Ammon's horn (tissue), 1 donor: ENCODE measurements at regions not wholly inside any gene's neighbourhood (a gene's known extent, or its start where the extent isn't known, plus 50 kb on each side); places are given as distances from the start of the nearest gene placed in this dataset.
"Not testable (repeated sequence)": the region's sequence is repeated elsewhere in the genome, so short reads cannot be mapped to it uniquely, and the experiment has no call there.

Experiments
- DNase-seq: peaks from one replicate; pipeline ENCODE4 v3.0.0-alpha.2; 2016; ENCODE audit warnings: low spot score

DNA sequence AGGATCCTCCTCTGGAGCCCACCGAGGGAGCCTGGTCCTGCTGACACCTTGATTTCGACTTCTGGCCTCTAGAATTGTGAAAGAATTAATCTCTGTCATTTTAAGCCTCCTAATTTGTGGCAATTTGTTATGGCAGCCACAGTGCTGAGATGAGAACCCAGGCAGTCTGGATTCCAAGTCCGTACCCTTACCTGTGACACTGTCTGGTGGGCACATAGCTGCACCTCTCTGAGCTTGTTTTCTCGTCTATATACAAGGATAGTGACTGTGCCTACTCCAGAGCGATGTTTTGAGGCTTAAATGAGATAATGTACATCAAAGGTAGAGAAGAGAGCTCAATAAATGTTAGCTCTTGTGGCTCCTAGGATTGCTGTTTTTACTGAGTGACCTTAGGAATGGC lies 128.4 kb upstream of the MPHOSPH6 start:
- no peak for DNase-seq

DNA sequence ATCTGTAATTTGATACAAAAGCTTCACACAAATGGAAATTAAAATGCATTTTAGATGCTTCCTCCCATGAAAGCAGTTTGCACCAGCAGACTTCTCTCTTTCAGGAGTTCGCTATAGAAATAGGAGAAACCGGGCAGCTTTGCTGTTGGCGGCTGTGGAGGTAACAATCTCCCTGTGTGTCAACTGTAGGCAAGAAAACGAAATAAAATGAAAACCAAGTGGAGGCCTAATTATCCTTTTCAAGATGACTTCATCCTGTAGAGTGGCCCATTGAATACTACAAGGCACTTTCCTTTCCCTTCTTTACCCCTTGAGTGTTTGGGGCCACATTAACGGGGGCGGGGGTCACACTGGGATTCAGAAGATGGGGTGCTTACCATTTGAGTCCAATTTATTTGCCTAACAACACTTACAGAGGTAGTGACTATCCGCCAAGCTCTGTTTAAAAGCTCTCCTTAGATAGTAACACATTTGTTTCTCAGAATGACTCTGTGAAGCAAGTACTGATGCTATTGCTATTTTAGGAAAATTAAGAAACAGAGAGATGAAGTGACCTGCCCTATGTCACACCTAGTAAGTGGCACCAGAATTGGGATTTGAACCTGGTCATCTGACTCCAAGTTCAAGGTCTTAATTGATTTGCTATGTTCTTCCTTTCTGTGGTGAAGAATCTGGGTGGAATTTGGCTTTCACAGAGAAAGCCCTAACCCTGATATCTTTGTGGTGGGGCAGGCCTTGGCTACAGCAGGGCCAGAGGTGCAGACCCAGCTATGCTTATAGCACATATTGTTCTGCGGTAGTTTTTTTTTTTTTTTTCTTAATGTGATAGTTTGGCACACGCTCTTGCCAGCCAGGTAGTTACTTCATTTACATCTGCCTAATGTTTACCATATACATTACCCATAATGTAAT lies 125.5 kb upstream of the MPHOSPH6 start:
- DNase-seq: no peak

DNA sequence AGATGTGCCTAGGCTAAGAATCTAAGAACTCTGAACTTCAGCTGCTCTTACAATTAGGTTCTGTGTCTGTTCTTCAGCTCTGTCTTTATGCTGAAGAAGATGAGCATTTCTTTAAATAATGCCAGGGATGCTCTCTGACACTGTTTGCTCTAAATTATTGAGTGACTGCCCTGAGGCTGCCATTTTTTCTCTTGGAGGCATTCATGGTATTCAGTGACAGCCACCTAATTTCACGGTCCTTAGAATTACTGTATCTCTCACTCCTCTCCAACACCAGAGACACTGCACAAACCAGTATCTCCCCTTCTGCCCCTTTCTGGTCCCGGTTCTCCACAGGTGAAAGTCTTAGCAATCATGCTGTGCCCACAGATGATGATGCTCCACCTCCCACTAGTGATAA lies 123.6 kb upstream of the MPHOSPH6 start:
- DNase-seq: no peak

DNA sequence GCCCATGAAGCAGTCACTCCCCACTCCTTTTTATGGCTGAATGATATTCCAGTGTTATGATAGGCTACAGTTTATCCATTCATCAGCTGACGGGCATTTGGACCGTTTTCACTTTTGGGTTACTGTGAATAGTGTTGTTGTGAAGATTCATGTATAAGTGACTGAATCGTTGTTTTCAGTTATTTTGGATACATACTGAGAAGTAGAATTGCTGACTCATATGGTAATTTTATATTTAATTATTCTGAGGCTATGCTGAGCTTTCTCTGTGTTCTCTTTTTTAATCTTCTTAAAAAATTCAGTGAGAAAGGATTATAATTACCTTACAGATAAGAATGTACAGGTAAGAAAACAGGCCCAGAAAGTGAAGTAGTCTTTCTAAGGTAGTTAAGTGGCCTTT lies 117.9 kb upstream of the MPHOSPH6 start:
- no peak for DNase-seq

DNA sequence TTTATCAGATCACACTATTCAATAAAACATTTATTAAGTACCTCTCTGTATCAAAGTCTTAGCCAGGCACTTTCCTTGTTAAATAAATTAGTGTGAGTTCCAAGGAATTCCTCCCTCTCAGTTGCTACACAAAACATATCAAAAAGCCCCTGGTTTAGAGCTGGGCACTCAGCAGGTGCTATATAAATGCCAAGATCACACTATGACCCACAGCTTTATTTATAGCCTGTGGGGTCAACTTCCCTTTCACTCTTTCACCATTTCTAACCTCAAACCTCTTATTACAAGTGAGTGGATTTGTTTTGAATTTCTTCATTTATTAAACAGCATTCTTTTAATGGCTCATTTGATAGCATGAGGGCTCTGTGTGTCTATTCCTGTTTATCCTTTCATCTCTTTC lies 112.6 kb upstream of the MPHOSPH6 start:
- DNase-seq: no peak

DNA sequence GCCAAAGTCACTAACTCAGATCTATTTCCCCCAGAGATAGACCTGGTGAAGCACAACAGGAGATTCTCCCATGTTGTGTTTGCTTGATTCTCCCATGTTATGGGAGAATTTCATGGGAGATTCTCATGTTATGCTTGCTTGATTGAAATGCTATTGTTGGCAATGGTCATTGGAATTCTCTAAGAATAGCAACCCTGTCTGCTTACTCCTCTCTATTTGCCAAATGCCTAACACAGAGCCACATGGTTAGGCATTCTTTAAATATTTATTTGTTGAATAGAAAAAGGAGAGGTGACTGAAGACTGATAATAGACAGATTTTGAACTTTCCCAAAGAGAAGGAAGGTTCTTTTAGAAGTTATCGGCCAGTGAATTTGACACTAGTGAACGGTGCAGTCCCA lies 111.5 kb upstream of the MPHOSPH6 start:
- no peak for DNase-seq

DNA sequence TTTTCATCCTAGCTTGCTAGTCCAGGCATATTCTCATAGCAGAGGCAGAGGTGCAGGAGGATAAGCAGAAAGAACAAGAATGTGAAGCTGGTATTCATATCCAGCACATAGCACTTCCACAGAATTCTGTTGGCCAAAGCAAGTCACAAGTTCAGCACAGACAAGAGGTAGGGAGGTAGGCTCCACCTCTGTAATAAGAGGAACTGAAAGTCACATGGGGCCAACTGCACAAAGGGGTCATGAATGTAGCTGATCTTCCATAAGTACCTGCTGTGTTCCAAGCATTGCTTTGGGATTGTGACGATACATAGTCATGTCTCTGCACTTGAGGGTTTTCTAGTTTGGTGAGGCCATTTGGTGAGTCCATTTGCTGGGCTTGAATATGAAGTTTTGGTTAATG lies 110.8 kb upstream of the MPHOSPH6 start:
- no peak for DNase-seq

DNA sequence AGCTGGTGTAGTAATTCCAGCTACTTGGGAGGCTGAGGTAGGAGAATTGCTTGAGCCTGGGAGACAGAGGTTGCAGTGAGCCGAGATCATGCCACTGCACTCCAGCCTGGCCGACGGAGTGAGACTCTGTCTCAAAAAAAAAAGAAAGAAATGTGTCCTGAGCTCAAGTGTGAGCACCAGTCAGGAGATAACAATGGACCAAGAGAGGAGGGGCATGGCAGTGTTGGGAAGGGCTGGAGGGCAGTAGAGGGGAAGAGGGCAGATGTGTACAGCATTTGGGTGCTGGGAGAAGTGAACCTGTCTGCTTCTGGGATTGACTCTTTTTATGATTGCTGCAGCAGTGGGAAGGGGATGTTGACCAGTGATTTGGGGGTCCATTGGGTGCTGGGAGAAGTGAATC lies 105.3 kb upstream of the MPHOSPH6 start:
- DNase-seq: not testable (repeated sequence)

DNA sequence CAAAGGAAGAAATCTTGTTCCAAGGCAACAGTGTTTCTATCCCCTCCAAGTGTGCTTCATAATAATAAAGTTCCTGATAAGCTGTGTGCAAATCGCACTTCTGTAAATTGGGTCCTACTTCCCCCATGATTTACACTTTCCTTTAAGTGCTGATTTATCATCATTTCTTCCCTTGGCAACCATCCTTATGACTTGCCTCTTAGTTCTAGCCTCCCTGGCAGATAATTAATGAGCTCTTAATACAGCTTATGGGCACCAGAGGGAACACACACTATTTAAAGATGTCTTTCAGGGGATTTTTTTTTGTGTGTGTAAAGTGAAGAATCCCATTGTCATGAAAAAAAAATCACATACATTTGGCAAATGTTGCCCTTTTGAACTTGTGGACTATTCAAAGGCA lies 101.6 kb upstream of the MPHOSPH6 start:
- DNase-seq: no peak

DNA sequence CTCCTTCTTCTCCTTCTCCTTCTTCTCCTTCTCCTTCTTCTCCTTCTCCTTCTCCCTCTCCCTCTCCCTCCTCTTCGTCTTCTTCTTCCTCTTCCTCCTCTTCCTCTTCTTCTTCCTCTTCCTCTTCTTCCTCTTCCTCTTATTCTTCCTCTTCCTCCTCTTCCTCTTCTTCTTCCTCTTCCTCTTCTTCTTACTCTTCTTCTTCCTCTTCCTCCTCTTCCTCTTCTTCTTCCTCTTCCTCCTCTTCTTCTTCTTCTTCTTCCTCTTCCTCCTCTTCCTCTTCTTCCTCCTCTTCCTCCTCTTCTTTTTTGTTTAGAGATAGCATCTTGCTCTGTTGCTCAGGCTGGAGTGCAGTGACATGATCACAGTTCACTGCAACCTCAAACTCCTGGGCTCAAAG lies 97.7 kb upstream of the MPHOSPH6 start:
- not testable (repeated sequence) for DNase-seq

DNA sequence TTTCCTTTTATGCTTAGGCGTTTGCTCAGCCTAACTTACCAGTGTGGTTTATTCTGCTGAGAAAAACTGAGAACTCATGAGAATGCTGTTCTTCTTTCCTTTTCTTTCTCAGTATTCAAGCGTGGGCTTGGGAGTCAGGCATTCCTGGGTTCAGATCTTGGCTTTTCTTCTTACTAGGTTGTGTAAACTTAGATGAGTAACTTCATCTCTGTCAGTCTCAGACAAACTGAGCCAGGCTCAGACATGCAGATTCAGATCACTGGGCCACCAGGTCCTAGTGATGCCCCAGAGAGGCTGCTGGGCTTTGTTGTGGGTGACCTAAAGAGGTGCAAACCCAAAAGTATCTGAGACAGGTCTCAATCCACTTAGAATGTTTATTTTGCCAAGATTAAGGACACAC lies 95.8 kb upstream of the MPHOSPH6 start:
- DNase-seq: no peak

DNA sequence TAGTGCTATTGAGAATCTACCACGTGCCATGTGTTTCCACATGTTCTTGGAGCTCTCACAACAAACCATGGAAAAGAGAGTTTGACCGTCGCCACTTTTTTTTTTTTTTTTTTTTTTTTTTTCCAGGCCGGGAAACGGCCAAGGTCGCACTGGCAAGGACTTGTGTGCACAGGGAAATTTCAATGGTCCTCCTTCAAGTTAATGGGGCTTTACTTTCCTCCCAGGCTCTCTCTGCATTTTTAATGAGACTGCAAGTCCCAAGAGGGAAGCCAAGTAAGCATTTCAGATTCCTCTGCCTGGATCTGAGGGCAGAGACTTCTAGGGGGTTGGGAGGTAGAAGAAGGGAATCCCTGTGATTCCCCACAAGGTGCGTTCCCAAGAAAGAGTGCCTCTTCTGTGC lies 94.7 kb upstream of the MPHOSPH6 start:
- peak; percentile 27 for DNase-seq

DNA sequence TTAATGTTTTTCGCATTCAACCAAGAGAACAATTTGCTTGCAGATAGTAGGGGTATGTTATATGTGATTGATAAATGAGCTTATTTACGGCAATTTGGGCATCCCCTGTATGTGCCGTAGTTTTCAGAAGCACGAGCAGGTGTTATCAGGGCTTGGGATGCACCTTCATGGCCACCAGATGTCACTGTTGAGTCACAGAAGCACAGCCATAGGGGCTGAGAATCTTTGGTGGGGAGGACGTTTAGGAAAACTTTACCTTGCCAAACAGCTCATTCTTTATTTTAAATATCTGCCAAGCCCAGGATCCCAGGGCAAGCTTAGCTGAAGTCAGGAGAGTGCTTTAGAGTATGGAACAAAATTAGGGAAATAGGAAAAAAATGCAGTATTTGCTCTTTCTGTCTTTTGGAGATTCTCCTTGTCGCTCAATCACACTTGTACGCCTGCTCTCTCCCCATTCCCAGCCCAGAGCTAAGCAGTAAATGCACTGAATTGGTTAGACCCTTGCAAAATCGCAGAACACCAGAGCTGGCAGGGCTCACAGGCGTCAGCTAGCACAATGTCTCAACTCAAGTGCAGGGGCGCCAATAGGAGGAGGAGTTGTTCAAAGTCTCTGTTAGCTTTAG lies 93.6 kb upstream of the MPHOSPH6 start:
- peak; percentile 89 for DNase-seq

DNA sequence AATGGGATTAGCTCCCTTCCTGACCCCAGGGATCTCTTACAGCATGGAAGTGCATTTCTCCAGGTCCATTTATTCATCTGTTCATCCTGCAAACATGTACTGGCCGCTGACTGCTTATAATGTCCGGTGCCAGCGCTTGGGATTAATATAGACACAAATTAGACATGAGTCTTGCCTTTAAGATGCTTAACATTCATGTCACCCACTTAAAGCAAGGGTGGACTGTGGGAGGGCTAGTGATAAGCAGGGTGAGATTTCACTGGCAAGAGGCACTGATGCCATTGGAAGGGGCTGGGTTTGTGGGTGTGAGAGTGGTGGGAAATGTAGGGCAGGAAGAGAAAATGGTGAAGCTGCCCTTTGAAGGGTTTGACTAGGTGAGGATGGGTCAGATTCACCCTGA lies 92.2 kb upstream of the MPHOSPH6 start:
- no peak for DNase-seq

DNA sequence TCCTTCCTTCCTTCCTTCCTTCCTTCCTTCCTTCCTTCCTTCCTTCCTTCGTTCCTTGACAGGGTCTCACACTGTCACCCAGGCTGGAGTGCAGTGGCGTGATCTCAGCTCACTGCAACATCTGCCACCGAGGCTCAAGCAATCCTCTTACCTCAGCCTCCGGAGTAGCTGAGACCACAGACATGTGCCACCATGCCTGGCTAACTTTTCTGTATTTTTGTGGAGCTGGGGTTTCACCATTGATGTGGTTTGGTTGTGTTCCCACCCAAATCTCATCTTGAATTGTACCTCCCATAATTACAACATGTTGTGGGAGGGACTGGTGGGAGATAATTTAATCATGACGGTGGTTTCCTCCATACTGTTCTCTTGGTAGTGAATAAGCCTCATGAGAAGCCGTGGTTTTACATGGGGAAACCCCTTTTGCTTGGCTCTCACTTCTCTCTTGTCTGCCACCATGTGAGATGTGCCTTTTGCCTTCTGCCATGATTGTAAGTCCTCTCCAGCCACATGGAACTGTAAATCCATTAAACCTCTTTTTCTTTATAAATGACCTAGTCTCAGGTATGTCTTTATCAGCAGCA lies 90.3 kb upstream of the MPHOSPH6 start:
- DNase-seq: no peak

DNA sequence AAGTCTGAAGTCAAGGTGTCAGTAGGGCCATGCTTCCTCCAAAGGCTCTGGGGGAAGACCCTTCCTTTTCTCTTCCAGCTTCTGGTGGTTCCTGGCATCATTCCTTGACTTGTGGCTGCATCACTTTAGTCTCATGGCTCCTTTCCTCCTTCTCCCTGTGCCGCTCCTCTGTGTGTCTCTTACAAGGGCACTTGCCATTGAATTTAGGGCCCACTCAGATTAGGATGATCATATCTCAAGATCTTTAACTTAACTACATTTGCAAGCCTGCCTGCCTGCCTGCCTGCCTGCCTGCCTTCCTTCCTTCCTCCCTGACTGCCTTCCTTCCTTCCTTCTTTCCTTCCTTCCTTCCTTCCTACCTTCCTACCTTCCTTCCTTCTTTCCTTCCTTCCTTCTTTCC lies 89.7 kb upstream of the MPHOSPH6 start:
- DNase-seq: no peak

DNA sequence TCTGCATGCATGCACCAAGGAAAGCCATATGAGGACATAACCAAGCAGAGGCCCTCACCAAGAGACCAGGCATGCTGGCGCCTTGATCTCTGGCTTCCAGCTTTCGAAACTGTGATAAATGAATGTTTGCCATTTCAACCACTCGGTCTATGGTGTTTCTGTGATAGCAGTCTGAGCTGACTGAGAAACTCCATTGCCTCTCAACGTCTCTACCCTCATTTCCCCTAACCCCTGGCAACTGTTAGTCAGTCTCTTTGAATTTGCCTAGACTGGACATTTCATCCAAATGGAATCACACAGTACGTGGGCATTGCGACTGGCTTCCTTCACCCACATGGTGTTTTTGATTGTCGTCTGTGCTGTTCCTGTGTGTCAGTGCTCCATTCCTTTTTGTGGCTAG lies 88.0 kb upstream of the MPHOSPH6 start:
- DNase-seq: no peak

DNA sequence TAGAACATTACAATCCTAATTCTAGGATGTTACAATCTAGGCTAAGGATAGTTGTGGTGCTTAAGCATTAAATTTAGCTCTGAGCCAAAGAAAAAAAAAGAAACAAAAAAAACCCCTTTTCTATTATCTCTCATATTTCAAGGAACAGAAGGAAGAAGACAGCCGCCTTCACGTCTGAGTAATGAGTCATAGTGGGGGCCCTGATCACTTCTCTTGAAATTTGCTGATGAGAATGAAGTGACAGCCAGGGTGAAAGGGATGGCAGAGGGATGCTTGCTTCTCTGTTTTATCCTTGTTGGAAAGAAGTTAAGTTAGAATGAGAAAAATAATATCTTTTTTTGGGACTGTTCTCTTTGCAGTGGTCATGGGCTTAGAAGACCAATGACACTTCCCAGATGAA lies 82.6 kb upstream of the MPHOSPH6 start:
- peak; percentile 7 for DNase-seq

DNA sequence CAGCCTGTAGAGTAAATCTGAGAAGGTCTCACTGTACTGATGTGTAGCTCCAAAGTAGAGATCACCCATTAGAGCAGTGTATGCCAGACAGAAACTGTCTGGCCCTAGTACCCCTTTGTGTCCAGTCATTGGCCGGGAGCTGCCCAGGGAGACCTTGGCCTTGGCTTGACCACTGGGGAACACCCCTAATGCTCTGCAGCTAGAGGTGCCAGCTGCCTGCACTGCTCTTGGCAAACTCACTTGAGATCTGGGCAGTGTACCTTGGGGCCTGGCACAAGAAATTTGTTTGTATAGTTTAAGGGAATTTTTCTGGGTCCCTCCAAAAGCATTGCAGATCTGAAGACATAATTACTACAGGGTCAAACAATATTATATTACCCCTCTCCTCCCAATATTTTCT lies 78.7 kb upstream of the MPHOSPH6 start:
- DNase-seq: peak; percentile 30

DNA sequence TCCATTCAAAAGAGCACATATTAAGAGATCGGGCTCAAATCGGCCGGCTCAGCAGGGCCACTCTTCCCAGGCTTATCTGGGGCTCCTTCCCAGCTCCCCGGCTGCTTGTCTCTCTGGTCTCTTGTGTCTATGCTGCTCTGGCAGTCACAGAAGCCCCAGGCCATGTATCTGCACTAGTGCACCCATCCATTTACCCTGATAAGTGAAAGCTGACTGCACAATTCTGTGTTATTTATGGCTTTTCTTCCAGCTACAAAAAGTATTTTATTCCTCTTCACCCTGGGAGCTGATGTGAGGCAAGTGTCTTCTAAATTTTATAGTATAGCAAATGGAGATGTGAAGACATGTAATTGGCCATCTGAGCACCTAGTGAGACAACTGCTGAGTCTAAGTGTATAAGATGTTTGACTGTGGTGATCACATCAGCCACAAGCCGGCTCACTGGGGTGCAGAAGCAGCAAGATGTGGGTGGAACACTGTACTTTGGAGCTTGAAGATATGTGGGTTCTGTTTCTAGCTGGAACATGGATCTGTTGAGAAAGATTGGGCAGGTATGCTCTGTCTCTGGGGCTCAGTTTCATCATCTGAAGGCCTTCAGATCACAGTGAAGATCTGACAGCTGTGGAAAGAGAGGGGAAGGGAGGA lies 78.1 kb upstream of the MPHOSPH6 start:
- no peak for DNase-seq

DNA sequence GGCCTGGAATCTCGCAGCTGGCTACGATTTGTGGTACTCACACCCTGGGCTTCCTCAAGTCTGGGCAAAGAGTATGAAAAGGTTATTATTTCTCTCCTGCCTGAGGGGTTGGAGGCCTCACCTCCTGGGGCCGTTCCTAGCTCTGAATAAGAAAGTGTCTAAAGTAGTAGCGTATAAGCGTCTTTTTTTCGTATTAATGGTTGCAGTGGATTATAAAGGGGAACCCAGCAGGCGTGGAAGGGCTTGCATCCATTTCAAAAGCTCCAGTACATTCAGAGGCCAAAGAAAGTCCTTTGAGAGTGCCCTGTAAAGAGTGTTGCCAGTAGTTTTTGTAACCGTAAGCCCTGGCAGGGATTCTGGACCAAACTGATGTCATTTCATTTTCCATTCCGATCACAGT lies 72.2 kb upstream of the MPHOSPH6 start:
- DNase-seq: peak; percentile 32

DNA sequence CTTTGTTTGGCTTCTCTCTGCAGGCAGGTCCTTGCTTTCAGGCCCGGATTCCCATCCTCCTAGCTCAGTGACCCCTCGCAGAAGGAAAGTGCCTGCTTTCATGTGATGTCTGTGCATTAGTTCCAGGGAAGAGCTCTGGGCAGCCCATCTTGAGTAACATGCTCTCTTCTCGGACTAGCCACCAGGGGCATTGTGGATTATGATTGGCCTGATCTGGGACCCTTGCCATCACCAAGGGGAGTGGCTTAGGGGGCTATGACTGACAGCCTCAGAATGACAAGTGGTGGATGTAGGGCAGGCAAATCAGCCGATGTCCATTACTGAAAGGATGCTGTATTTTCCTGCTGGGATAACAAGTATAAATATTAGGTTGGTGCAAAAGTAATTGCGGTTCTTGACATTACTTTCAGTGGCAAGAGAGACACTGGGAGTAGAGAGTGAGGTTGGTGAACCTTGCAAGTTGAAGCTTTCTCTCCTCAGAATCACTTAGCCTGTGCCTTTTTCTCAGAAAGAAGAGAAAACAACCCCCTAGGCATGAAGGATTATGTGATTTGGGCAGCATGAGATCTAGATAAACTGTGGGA lies 71.5 kb upstream of the MPHOSPH6 start:
- no peak for DNase-seq
